GM21619 (cell line): ENCODE measurements at regions not wholly inside any gene's neighbourhood (a gene's known extent, or its start where the extent isn't known, plus 50 kb on each side); places are given as distances from the start of the nearest gene placed in this dataset.
A peak's percentile ranks its signal among the peaks of the same experiment; 100 is the strongest.
"Not testable (repeated sequence)": the region's sequence is repeated elsewhere in the genome, so short reads cannot be mapped to it uniquely, and the experiment has no call there.

Experiments
- ATAC-seq: cut with Tn5 transposase; IDR thresholded peaks from one replicate; pipeline ENCODE4 v1.9.1; 2021; ENCODE audit not compliant: unreplicated experiment

- peak; percentile 38 for ATAC-seq
These were observed 68.1 kb upstream of the CEP85L start for GRCh38 chr6:118719351-118720124.

GRCh38 chr6:118718903-118719302, 67.5 kb upstream of the CEP85L start:
- no peak for ATAC-seq

- ATAC-seq = no peak
These were observed 66.9 kb upstream of the CEP85L start for GRCh38 chr6:118718297-118718696.

DNA sequence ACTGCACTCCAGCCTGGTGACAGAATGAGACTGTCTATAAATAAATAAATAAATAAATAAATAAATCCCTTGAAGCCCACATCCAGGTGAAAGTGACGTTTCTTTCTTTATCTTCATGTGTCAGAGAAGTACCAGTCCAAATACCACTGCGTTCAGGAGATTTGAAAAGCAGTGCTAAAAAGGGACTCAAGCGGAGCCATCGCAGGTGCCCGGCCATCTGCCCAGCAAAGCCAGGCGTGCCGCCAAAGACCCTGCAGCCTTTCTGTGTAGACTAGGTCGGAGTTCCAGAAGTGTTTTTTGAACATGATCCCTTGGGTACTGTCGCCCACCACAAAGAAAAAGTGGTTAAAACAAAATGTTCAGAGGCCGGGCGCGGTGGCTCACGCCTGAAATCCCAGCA, 65.7 kb upstream of the CEP85L start:
- ATAC-seq = no peak

- not testable (repeated sequence) for ATAC-seq
These were observed 64.5 kb upstream of the CEP85L start for GRCh38 chr6:118715907-118716306.

GRCh38 chr6:118715376-118715775, 64.0 kb upstream of the CEP85L start:
- ATAC-seq = no peak

- ATAC-seq = no peak
These were observed 63.4 kb upstream of the CEP85L start for GRCh38 chr6:118714756-118715155.

DNA sequence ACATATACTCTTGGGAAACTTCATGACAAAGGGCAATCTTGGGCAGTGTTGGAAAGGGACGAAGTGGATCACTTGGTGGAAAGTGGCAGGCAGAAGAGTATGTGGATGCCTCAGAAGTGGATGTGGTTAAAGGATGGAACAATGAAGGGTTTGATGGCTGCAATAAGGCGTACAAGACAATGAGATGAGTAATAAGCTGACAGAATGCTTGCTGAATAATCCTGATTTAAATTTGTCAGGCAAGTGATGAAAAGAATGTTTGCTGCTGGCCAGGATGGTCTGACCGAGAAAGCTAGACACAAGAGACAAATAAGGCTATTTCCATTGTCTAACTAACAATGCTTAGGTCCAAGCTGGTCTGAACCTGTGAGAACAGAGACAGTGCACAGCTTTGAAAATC, 61.6 kb upstream of the CEP85L start:
- no peak for ATAC-seq

DNA sequence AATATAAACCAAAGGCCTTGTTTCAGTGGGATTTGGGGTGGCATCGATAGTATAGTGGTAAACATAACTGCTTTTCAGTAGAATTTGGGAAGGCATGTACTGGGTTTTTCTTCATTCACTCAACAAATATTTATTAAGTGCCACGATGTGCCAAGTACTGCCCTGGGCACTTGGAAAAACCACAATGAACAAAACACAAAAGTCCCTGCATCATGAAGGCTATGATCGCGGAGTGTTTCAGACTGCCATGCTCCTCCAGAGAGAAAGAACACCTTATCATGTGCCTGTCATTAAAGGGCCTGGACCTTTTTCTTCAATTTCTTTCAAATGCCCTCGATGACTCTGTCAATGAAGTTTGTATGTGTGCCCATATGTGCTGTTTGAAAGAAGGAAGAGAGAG, 59.2 kb upstream of the CEP85L start:
- ATAC-seq = no peak

DNA sequence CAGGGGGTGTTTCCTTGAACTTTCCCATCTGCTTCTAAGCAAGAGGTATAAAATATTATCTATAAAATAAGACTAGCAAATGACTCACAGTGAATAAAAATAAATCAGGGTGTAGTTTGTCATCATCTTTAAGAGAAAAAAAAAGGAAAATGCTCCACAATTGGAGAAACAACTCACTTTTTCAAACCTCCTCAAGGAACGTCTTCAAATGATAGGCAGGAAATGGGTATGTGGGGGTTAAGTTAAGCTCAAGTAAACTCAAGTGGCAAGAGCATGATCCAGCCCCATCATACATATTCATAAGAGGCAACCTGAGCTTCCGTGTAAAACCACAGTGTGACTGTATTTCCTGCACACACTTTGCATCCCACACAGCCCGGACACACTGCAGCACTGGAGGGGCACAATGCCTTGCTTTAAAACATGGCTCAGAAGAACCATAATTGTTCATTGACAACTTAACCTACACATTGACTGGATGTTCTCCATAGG, 58.5 kb upstream of the CEP85L start:
- peak; percentile 91 for ATAC-seq

GRCh38 chr6:118708744-118709143, 57.4 kb upstream of the CEP85L start:
- no peak for ATAC-seq

GRCh38 chr6:118708055-118708454, 56.7 kb upstream of the CEP85L start:
- no peak for ATAC-seq

- no peak for ATAC-seq
These were observed 55.3 kb upstream of the CEP85L start for GRCh38 chr6:118706702-118707101.

DNA sequence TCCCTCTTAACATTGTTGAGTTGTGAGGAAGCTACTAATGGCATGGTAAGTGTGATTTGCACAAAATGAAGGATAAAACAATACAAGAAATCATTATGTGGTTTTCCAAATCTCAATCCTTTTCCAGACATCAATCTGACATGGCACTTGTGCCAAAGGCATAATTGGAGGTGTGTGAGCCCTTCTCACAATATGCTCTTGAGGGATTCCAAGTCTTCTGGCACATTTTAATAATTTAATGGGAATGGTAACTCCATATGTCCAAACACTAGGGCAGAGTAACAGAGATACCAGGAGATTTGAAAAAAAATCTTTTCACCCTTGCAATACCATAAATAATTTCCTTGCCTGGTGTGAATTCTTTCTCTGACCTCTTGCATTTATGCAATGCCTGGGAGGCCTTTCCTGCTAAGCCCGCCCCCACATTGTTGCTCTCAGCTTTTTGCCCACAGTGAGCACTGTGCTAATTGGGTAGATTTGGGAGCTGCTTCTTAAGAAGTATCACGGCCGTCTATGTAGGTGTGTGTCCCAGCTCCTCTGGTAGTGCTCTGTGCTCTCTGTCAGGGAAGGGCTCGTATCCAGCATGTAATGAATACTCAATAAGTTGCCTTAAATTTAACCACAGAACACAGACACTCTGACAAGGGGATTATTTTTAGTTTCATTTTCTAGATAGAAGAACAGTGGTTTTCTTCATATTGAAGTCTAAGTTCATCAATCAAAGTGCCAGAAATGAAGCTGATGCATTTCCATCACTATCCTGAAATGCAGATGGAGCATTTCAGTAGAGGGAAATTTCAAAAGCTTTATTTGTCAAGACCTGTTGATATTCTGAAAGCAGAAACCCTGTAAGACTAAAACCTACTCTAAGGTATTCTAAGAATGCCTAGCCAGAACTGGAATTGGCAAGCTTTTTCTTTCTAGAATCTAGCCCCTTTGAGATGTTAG, 54.4 kb upstream of the CEP85L start:
- peak; percentile 29 for ATAC-seq

DNA sequence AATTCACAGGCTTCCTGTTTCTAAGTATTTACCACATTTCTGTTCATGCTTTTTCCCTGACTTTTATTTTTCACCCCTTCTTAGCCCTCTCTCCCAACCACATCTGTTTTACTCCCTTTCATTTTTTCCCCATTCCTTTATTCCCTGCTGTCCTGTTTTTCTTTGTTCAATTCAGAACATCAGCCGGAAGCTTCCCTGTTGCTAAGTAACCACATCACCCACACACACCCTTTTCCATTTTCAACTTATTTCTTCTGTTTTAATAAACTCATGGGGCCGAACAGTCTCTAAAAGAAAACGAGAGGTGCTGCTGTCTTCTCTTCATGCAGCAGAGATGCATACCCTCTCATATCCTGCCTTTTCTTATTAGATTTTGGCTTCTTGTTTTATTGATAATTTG, 53.5 kb upstream of the CEP85L start:
- no peak for ATAC-seq

- ATAC-seq = not testable (repeated sequence)
These were observed 49.9 kb upstream of the CEP85L start for GRCh38 chr6:118701260-118701659.
